HL-60 (cell line): ENCODE measurements at regions not wholly inside any gene's neighbourhood (a gene's known extent, or its start where the extent isn't known, plus 50 kb on each side); places are given as distances from the start of the nearest gene placed in this dataset.

Experiments used
- CTCF ChIP-seq: IDR thresholded peaks from one replicate; pipeline ENCODE4 v1.5.1; 2011; ENCODE audit warnings: low read length, control low read depth, inconsistent platforms; ENCODE audit not compliant: insufficient read depth
- POLR2AphosphoS5 ChIP-seq: IDR thresholded peaks from 2 replicates; pipeline ENCODE4 v1.6.1; 2012; ENCODE audit warnings: low read depth

GRCh38 chr7:113582471-113582870, 336.3 kb downstream of the PPP1R3A start:
- TF ChIP-seq CTCF (no peak), POLR2AphosphoS5 (no peak)
